ENCODE measurements at regions not wholly inside any gene's neighbourhood (a gene's known extent, or its start where the extent isn't known, plus 50 kb on each side); places are given as distances from the start of the nearest gene placed in this dataset.
"Not testable (repeated sequence)": the region's sequence is repeated elsewhere in the genome, so short reads cannot be mapped to it uniquely, and the experiment has no call there.

DNA sequence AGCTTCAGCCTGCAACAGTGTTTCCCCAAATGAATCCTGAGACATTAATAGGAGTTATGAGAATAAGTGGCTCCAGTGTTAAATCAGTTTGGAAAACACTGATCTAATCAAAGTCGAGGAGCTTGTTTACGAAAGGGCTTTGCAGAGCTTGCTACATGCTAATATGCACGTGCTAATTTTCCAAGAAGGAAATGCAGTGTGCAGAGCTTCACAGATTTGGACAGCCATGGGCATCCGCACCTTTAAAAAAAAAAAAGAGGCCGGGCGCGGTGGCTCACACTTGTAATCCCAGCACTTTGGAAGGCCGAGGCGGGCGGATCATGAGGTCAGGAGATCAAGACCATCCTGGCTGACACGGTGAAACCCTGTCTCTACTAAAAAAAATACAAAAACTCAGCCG lies 79.7 kb upstream of the LMO2 start:
- DNase-seq (ENCODE audit: low read depth in 2 of 2): not testable (repeated sequence)

DNA sequence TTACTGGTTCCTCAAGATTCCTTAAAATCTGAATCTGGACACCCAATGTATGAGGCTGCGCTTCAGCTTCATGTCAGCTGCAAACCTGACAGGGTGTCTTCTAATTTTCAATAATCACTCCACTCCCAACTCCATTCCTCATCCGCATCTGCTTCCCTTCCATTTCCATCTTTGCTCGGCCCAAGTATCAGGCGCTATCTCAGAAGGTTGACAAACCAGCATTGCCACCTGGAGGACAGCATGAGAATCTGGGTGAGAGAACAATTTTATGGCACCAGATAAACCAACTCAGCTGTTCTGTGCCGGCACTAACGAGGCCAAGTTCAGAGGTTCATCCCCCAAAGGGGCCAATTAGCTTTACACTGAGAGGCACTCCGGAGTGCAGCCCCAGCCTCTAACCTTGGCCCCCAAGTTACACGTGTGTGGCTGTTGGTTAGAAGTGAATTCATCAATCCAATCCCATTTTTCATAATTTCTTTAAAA lies 79.1 kb upstream of the LMO2 start:
- DNase-seq (ENCODE audit: low read depth in 2 of 2): no peak

DNA sequence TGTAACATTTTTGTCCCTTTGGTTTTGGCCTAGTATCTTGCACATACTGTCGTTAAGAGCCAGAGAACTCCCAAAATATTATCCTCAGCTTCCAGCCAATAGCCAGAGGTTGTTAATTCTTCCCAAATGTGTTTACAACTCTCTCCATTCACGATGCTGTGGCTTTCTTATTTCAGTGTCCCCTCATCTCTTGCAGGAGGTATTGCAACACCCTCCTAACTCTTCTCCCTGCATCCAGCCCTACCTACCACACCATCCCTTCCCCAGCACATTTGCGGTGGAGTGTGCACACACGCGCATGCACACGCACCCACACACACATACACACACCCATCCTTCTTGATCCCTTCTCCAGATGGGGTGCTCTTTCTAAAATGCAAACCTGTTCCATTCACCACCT lies 75.6 kb upstream of the LMO2 start:
- DNase-seq (ENCODE audit: low read depth in 2 of 2): no peak

DNA sequence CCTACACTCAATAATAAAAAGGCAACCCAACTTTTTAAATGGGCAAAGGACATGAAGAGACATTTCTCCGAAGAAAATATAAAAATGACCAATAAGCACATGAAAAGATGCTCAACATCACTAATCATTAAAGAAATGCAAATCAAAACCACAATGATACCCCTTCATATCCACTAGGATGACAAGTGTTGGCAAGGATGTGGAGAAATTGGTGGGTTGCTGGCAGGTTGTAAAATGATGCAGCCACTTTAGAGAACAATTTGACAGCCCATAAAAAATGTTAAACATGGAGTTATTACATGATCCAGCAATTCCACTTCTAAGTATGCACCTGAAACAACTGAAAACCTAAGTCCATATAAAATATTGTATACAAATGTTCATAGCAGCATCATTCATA lies 73.2 kb upstream of the LMO2 start:
- no peak for DNase-seq (ENCODE audit: low read depth in 2 of 2)

DNA sequence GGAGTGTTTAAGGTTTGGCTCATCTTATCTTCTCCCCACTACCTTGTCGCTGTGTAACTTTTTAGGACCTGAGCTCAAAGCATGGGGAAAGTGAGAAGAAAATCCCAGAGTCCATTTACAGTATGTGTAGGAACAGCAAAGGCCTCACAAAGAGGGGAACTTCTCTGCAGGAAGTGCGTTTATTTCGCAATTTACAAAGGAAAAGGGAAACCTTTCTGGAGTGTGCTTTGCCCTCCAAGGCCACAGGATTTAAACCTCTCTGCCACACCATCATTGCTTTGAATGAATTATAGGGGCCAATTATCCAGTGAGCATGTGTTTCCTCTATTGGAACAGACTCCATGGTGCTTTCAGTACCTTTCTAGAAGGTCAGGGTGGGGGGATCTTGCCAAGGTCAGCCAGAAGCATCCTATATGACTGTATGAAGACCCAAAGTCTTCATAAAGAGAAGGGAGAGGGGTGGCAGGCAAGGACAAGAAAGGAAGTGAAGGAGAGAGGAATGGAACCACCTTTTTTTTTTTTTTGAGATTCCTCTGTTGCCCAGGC lies 68.1 kb upstream of the LMO2 start:
- no peak for DNase-seq (ENCODE audit: low read depth in 2 of 2)

DNA sequence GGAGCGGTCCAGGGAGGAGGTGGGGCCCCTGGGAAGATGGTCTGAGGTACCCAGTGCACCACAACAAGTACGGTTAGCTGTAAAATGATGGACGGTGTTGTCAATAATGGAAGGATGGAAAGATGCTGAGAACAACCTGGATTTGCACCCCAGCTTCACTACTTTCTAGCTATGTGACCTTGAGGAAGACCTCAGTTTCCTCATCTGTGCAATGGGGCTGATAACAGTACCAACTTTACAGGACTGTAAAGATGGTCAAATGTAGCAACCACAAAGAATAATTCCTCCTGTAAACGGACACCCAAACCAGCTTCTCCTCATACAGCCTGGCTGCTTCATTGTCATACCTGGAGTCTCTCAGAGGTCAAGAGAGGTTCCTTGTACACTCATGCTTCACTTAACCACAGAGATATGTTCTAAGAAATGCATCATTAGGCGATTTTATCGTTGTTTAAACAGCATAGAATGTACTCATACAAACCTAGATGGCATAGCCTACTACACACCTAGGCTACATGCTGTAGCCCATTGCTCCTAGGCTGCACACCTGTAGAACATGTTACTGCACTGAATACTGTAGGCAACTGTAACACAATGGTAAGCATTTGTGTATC lies 65.5 kb upstream of the LMO2 start:
- DNase-seq (ENCODE audit: low read depth in 2 of 2): no peak

DNA sequence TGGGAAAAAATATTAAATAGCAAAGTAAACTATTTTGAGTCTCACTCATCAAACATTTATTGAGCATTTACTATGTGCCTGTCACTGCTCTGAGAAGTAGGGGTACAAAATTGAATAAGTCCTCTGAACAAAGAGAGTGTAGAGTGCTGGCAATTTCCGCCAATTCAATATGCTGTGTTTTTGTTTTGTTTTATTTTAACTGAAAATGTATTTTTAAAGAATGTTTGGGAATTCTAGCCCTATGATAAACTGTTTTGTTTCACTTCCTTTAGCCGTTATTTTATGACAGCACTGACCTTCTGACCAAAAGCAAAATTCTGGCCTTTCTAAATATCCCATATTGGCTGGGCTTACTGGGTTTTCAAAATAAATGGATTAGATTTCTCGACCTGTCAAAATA lies 64.7 kb upstream of the LMO2 start:
- no peak for DNase-seq (ENCODE audit: low read depth in 2 of 2)

DNA sequence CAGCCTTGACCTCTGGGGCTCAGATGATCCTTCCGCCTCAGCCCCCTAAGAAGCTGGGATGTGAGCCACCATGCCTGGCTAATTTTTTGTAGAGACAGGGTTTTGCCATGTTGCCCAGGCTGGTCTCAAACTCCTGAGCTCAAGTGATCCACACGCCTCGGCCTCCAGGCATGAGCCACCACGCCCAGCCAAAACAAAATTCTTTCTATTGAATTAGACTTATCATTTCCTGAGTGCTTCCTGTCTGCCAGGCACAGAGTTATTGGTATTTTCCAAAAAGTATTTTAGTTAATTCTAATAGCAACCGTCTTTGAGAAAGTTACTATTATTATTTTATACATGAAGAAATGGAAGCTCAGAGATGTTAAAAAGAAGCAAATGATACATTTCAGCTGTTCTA lies 61.4 kb upstream of the LMO2 start:
- DNase-seq (ENCODE audit: low read depth in 2 of 2): no peak

DNA sequence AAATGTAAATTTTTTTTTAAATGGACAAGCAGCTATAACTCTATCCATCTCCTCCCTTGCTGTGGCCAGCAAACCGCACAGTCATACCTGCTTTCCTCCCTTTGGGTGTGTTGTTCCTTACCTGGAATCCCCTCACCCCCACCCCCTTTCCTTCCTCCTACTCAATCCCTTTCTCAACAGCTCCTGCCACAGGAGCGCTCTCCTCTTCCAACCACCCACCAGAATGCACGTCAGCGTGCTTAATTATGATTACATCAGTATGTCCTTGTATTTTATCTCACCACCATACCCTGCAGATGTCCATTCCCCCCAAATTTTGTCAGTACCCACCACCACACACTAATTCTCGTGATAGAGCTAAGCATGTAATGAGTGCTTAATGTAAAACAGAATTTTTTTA lies 60.9 kb upstream of the LMO2 start:
- DNase-seq (ENCODE audit: low read depth in 2 of 2): no peak

DNA sequence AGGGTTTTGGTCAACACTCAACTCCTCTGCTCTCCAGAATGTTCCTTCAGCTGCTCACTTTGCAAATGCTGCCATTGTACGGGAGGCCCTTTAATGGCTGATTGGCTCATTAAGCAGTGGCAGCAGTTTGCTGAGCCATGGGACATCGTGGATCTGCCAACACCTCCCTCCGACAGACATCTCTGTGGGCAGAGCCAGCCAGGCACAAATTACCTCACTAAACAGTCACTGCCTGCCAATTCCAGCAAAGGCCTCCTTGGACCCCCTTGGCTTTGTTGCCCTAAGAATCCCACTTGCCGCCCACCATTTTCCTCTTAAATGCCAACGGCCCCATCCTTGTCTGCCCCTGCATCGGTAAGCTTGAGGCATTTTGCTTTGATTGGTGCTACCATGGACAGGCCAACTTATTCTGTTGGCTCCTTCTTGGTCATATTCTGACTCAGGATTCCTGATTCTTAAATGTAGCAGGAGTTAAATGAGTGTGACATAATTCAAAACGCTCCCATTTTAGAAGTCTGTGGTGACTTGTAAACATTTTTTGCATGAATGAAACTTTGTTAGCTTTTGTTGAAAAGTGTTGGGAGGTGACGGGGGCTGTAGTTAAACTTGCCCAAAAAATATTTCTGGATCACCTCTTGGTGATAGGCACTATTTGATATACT lies 57.5 kb upstream of the LMO2 start:
- DNase-seq (ENCODE audit: low read depth in 2 of 2): no peak

DNA sequence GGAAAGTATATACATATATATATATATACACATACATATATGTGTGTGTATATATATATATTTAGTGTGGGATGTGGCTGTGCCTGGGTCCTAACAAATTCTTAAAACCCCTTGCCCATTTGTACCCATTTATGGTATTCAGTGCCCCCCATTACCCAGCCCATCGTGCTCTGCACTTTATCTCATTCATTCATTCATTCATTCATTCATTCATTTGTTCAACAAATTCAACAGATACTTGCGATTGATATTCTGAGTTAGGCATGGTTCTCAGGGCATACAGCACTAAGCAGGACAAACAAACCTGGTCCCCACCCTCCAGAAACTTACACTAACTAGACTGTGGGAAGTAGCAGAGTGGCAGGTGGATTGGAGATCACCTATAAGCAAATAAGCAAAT lies 56.6 kb upstream of the LMO2 start:
- no peak for DNase-seq (ENCODE audit: low read depth in 2 of 2)

DNA sequence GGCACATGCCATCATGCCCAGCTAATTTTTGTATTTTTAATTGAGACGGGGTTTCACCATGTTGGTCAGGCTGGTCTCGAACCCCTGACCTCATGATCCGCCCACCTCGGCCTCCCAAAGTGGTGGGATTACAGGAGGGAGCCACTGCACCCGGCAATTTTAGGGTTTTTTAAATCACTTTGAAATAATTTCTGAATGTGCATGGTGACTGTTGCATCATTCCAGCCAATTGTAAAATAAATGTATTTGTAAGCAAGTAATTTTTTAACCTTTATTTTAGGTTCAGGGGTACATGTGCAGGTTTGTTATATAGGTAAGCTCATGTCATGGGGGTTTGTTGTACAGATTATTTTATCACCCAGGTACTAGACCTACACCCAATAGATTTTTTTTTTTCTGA lies 56.0 kb upstream of the LMO2 start:
- DNase-seq (ENCODE audit: low read depth in 2 of 2): not testable (repeated sequence)

DNA sequence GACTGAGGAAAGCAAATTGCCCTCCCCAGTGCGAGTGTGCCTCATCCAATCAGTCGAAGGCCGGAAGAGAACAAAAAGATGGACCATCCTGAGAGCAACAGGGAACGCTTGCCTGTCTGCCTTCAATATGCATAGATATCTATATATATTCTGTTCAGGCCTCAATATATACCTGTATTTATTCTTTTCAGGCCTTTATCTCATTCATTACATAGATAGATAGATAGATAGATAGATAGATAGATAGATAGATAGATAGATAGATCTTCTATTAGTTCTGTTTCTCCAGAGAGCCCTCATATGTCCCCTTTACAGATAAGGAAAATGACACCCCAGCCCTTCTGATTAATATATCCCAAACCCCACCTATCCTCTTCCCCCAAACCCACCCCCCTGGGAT lies 55.1 kb upstream of the LMO2 start:
- DNase-seq (ENCODE audit: low read depth in 2 of 2): no peak

DNA sequence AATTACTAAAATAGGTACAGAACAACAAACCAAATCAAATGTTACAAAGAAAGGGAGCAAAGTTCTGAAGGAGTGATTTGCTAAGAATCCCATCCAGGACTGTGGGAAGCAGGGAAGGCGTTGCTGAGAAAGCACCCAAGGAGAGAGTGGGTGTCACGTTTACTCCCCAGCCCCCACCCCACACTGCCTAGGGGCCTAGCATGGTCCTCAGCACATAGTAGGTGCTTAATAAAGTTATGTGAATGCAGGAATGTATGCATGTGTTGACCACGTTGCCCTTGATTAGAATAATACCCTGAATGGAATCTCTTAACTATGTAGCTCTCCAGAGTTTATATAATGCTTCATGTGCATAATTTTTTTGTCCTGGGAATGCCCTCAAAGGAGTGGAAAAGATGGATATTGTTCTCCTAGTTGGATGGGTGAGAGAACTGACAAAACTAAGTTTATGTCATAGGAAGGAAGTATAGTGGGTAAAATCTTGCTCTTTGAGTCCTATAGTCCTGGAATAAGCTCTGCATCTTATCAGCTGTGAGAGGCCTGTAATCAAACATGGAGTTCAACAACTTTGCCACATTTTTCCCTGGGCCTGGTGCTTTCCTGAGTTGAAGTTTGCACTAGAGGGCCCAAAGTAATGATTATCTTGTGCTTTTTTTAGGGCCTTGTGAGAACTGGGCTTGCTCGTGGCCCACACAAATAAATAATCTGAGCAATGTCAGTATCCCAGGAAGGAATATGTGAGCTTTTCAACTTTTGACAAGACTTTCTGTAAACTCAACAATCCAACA lies 53.8 kb upstream of the LMO2 start:
- DNase-seq (ENCODE audit: low read depth in 2 of 2): no peak

DNA sequence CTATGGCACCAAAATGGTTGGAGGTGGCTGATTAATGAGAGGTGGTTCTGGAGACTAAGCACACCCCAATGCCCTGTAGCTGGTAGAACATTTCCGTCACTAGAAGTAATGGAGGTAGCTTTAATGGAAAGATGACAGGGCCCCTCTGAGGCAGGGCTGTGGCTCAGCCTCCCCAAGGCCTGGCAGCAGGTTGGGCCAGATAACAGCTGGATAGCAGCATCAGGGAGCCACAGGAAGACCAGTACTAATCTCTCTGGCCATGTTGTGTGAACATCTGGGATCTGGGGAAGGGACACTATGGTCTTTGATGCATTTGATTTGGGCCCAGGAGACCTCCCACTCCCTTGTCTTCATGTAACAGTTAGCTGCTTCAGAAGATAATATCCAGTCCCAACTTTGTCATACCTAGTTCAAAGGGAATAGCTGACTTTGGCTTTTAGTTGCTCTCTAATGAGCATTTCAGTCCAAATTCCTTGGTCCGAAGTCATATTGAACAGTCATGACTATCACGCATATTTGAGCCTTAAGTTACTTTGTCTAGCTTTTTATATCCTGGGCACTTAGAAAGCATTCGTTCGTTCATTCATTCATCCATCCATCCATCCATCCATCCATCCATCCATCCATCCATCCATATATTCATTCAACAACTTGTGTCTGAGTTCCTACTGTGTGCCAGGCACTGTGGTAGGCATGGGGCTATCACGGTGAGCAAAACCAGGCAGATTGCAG lies 53.0 kb upstream of the LMO2 start:
- DNase-seq (ENCODE audit: low read depth in 2 of 2): no peak

DNA sequence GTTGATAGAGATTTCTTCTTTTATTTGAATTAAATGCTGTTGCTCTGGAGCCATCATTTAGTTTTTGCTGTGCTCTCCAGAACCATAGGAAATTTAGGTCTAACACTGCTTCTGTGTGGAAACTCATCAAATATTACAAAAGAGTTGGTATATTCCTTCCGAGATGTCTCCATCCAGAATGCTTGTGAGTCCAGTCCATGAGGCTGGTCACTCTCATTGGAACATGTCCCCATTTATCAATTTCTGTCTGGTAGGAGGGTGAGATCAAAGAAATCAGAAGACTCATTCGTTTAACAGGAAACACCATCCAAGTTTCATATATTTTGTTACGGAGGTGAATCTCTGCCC lies 52.4 kb upstream of the LMO2 start:
- DNase-seq (ENCODE audit: low read depth in 2 of 2): no peak

DNA sequence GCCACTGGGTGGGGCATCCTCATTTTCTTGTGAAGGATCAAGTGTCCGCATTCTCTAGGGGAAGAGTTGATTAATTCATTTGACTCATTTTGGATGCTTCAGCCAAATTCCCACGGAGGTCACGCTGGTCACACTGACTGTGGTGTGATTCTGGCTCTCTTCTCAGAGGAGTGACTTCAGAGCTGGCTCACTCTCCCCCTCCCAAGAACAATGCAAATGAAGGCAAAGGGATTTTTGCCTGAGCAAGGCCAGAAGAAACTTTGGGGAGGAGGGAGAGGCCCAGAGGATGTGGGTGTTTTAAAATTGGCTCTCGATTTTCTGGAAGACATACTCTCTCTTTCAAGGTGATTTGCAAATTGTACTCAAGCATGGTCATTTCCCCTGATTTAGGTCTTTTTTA lies 51.1 kb upstream of the LMO2 start:
- no peak for DNase-seq (ENCODE audit: low read depth in 2 of 2)

DNA sequence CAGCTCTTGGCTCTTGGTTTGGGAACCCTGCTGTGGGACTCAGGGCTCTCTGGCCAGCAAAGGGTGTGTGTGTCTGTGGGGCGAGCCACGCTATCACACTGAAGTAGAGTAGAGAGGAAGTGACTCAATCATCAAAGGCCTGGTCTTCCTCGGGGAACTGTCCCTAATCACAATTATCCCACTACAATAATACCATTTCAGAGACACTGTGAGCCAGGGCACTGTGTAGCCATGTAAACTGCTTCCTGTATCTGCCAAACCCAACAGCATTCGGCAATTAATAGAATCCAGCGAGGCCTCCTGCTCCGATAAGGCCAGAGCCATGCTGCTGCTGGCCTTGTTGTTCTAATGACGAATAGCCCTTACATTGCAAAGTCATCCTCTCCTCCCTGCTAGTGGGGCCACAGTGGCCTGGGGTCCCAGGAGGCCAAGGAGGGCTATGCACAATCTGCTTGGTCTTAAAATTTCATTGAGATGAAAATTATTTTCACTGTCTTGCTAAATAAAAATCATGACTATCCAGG lies 49.8 kb upstream of the LMO2 start:
- DNase-seq (ENCODE audit: low read depth in 2 of 2): no peak
